ENCODE measurements at regions not wholly inside any gene's neighbourhood (a gene's known extent, or its start where the extent isn't known, plus 50 kb on each side); places are given as distances from the start of the nearest gene placed in this dataset.

- TF ChIP-seq, protein P1, sequence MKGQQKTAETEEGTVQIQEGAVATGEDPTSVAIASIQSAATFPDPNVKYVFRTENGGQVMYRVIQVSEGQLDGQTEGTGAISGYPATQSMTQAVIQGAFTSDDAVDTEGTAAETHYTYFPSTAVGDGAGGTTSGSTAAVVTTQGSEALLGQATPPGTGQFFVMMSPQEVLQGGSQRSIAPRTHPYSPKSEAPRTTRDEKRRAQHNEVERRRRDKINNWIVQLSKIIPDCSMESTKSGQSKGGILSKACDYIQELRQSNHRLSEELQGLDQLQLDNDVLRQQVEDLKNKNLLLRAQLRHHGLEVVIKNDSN (IDR thresholded peaks at IDR 0.05; ENCODE audit: borderline replicate concordance, extremely low read length, insufficient read depth, low read depth, low read length) = no peak
- TF ChIP-seq YY1 (IDR thresholded peaks at IDR 0.05; ENCODE audit: low read depth, low read length) = no peak
- no peak for TF ChIP-seq CREB1 (IDR thresholded peaks at IDR 0.05; ENCODE audit: low read depth)
- TF ChIP-seq POLR2A (IDR thresholded peaks at IDR 0.05; ENCODE audit: low read depth, low read length) = no peak
- TF ChIP-seq EP300 (IDR thresholded peaks at IDR 0.05; ENCODE audit: borderline replicate concordance in 1 of 2, control insufficient read depth in 1 of 2, low read depth in 2 of 2, low read length in 2 of 2) = no peak
- no peak for TF ChIP-seq RAD21 (IDR thresholded peaks at IDR 0.05; ENCODE audit: insufficient read depth, low read depth, low read length)
These were observed 77.7 kb downstream of the LSM5 start for GRCh38 chr7:32412471-32412870.
